HG03175 (cell line): ENCODE measurements at regions not wholly inside any gene's neighbourhood (a gene's known extent, or its start where the extent isn't known, plus 50 kb on each side); places are given as distances from the start of the nearest gene placed in this dataset.

ENCODE experiments used
- ATAC-seq: cut with Tn5 transposase; IDR thresholded peaks from one replicate; pipeline ENCODE4 v1.9.1; 2021; ENCODE audit warnings: mild to moderate bottlenecking, moderate library complexity; ENCODE audit not compliant: unreplicated experiment

DNA sequence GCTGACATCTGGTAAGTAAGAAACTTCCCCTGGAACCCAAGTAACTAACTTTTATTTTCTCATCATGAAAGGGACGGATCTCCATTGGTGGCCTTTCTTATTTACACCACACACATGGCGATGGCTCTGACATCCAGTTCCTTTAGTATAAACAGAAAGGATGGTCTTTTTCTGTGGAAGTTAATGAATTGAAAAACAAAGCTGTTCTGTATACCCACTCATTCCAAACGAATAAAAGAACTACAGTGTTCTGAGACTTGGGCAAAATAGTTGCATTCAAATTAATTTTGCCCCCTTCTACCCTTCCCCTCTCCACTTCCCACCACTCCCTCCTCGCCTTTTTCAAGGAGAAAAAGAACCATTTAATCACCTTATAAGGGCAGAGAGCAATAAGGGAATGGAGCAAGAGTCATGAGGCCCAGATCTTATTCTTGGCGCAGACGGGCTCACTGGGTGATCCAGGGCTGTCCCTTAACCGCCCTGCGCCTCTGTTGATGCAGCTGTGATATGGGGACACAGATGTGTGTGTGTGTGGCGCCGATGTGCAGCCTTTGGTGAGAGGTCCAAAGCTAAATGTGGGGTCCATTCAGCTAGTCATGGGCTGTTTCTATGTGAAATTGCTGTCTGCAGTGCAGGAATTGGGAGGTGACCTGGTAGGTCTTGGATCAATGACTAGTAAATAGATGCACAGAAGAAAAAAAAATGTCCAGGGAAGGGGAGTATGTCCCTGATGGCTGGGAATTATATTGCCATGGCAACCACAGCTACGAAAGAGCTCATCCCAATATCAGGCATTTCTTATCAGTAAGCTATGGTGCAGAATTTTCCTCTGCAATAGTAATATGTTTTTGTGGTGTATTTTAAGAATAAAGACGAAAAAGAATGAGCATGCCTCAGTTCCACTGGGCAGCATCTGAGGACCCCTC lies 141.5 kb upstream of the ERCC6L2 start:
- no peak for ATAC-seq

DNA sequence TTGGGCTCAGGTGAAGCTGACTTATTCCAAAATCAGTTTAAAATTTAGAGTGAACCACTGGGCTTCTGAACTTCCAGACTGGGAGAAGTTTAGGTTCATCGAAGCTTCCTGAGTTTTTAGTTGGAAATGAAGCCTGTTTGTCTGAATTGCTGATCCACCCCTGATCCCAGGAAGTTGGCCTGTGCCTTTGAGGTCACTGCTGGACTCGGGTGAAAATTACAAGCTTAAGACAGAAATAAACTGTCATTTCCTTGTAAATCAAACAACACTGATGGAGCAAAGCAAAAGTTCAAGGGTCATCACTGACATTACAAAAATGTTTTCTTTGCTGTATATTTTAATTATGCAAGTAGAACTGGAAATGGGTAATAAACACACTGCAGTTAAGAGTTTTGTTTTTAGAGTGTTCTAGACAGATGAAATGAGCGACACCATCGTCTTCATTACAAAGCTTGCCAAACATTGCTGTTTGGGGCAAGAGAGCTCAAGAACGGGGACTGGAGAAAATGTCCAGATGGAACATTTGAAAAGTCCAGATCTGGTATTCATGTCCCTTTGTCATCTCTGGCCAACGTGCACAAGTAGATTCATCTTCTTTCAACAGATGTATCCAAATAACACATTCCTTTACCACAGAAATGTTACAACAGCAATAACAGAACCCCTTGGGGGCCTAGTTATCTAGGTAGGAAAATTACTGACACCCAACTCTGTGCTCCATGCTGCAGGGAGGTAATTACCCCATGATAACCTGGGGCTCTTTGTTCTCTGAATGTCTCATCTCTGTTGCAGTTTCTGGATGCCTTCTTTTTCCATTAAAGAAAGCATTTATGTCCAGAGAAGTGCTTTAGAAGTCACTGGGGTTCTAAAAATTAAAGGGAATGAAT lies 142.4 kb upstream of the ERCC6L2 start:
- ATAC-seq, result no peak

DNA sequence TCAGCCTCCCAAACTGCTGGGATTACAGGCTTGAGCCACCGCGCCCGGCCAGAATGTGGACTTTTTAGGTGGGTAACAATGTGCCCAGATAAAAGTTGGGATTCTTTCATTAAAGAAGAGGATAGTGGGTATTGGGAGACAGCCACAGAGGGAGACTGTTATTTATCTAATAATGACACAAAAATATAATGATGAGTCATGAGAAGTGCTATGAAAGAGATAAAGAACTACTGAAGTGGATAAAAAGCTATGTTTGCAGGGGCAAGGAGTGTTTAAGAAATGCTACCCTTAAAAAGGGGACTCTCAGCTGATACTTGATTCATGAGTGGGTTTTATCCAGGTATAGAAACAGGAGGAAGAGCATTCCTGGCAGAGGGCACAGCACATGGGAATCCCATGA lies 143.6 kb upstream of the ERCC6L2 start:
- ATAC-seq, result no peak

DNA sequence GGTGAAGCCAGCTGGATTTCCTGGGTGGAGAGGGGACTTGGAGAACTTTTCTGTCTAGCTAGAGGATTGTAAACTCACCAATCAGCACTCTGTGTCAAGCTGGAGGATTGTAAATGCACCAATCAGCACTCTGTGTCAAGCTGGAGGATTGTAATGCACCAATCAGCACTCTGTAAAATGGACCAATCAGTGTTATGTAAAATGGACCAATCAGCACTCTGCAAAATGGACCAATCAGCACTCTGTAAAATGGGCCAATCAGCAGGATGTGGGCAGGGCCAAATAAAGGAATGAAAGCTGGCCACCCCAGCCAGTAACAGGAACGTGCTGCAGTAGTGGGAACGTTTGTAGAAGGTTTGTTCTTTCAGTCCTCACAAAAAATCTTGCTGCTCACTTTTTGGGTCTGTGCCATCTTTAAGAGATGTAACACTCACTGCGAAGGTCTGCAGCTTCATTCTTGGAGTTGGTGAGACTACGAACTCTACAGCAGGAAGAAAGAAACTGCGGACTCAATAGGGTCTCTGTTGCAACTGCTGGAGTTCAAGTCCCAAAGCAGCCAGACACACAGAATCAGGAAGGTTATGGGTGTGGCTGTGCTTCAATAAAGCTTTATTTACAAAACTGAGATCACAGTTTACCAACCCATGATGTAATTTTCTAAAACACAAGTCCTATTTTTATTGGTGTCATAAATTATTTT lies 145.7 kb upstream of the ERCC6L2 start:
- no peak for ATAC-seq

DNA sequence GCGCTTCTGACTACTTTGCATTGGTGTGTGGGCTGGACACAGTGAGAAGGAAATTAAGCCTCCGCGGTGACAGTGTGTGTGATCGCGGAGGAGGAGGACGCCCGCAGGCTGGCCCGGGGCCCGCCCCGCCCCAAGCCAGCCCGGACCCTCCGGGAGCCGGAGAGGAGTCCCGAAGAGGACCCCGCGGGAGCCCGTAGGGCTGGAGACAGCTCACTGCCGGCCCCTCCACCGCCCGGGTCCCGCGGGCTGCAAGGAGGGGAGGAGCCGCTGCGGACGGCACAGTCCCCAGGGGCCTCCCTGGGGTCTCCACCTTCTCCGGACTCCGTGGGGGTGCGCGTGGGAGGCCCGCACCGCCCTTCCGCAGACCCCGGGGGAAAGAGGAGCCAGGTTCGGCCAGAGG lies 146.4 kb upstream of the ERCC6L2 start:
- ATAC-seq, result no peak

DNA sequence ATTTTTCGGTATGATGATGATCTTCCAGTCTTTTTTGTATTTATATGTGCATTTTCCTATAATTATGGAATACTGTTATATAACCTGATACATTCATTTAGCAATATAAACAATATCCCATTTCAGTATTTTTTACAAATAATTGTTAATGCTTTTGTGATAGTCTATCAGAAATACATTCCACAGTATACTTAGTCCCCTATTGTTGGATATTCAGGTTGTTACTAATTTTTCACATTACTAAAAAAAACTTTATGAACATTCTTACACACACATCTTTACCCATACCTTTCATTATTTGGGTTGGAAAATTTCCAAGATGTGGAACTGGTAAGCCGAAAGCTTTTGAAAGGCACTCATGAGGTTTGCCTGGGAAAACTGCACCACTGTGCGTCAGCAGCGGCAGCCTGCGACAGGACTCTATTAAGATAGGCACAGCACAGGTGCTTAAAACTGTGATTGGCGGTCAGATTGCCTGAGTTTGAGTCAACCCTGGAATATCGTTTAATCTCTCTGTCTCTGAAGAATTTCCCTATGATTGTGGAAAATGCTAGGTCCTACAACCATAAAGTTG lies 147.5 kb upstream of the ERCC6L2 start:
- no peak for ATAC-seq

DNA sequence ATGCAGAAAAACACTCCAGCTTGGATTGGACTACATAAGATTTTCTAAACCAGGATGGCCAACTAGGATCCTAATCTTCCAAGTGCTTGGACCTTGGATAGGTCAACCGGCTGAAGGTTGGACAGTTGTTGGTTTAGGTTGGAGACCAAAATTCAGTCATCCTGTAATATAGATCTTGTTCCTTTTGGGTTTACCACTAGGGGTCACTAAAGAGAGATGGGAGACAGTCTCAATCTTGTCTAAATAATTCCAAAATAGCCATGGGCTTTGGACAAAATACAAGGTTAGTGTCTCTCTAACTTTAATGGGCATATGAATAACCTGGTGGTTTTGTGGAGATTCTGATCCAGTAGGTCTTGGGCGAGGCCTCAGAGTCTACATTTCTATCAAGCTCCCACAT lies 148.7 kb upstream of the ERCC6L2 start:
- no peak for ATAC-seq

DNA sequence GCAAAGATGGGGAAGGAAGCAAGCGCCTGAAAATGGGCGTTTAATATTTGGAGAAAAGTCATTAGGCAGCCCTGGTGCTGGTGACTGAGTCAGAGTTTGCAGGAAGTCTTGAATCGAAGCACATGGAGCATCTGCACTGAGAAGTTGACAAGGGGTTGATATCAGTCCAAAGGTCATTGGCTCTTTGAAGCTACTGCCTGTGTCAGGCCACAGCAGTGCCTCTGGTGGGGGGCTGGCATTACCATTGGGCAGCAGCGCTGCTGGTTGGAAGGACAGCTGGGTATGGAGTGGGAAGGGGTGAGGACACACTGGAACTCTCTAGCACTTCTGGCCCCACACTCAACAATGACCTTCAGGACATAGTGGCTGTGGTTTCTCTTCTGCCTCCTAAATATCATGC lies 150.4 kb upstream of the ERCC6L2 start:
- peak; percentile 22 for ATAC-seq

DNA sequence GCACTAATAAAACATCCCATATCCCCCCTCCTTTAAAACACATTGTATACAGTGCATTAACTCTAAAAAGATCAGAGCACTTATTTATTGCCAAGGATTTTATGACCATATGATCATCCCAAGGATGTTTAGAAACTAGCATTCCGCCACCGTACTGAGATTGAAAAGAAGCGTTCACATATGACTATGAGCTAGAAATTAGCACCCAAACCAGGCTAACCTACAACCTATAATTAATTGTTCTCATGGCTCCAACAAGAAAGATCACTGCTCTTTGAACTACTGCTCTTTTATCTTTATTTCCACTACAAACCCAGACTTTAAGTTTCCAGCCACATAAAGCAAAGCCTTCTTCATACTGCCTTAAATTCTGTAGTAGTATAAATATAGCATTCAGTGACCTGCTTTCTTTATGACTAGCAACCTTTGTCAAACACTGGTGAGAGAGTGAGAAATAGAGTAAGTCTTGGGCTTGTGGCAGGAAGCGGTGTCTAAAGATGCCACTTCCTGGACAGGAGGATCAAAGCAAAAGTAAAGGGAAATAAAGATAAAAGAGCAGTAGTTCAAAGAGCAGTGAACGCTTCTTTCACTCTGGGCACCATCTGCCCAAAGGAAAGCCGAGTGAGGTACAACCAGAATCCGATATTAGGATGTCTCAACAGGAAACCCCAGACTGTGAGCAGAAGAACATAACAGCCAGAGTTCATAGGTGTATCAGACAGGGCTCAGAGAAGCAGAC lies 151.1 kb upstream of the ERCC6L2 start:
- ATAC-seq, result peak; percentile 96

DNA sequence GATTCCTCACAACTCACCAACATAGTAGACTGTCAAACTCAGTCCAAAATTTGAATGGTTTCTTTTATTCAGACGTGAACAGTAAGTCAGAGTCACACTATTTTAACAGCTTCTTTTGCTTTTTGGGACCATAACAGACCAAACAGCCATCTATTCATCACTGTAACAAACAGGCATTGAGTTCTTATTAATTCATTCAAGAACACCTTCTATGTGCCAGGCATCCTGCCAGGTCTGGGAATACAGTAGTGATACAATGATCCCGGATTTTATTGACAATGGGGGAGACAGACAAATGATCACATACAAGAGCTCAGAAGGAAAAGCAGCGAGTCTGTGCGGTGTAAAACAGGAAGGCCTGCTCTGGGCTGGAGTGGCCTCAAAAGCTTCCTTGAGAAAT lies 153.3 kb upstream of the ERCC6L2 start:
- ATAC-seq, result no peak

DNA sequence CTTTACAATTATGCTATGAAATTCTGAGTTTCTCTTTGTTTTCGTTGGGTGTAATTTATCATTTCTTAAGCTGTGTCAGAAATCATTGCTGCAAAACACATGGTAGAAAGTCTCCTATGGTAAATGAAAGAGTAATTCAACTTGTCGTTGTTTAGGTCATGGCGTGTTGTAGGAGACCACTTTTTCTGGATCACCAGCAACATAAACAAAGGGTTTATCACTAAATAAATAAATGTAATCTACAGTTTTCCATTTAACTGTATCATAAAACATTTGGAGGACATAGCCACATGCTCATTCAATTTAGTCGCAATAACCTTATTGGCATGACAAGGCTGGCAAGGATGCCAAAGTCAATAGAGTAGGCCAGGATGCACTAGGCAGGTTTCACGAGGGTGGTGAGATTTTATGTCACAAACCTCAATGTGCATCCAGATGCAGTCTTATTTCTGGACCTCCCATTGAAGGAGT lies 154.4 kb upstream of the ERCC6L2 start:
- no peak for ATAC-seq

DNA sequence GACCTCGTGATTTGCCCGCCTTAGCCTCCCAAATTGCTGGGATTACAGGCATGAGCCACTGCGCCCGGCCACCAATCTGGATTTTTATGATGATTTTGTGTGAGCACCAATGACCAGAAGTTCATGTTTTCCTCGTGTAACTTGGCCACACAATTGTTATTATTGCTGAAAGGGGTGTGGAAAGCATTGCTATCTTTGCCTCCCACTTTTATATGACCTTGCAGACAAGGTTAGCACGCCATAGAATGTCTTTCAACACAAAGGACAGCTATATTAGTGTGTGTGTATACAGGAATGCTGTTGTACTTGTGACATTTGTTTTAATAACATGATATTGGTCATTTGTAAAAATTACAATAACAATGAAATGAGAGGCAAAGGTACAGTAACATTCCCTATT lies 155.0 kb upstream of the ERCC6L2 start:
- ATAC-seq, result no peak

DNA sequence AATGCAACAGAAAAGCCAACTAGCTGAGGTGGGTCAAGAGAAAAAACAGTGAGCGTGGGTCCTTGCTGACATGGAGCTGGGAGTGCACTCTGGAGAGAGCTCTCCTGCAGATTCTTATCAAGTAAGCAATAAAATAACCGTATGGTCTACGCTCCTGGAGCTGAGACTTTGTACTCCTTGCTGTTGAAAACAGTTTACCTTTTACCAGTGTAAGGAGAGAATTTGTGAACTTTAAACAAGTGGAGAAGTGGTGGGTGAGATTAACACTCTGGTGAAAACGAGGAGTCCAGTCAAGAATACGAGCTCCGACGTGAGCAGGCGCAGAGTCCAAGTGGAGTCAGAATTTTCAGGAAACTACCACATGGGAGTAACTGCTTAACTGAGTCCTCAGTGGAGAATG lies 156.1 kb upstream of the ERCC6L2 start:
- no peak for ATAC-seq

DNA sequence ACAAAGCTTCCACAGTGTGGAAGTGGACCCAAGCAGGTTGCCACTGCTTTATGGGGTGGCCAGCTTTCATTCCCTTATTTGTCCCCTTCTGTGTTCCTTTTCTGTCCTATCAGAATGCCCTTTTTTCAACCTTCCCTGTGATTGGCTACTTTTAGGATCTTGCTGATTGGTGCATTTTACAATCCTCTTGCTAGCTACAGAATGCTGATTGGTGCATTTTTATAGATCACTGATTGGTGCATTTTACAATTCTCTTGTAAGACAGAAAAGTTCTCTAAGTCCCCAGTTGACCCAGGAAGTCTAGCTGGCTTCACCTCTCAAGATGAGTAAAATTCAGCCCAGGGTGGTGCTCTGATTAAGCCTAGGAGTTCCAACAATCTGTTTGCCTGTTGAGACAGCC lies 157.2 kb upstream of the ERCC6L2 start:
- no peak for ATAC-seq

DNA sequence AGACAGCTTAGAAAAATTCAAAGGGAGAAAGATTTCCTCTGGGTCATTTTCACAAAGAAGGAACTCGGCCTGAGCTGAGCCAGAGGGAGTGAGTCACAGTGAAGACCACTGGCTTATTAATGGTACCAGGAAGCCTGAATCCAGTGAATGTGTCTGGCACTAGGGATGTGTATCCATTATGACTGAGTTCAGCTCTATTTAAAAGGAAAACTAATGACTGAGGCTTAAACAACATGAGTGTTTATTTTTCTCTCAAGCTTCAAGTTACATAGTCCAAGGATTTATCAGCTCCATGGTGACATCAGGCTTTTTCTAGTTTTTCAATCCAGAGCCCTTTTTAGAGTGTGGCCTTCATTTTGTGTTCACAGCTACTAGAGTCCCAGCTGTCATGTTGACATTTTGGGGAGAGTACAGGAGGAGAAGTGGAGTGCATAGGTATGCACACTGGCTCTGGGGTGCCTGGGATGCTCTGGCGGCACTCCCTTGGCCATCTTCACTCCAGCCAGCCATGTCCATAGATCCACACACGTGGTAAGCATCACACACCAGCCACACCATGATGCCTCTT lies 159.5 kb upstream of the ERCC6L2 start:
- no peak for ATAC-seq

DNA sequence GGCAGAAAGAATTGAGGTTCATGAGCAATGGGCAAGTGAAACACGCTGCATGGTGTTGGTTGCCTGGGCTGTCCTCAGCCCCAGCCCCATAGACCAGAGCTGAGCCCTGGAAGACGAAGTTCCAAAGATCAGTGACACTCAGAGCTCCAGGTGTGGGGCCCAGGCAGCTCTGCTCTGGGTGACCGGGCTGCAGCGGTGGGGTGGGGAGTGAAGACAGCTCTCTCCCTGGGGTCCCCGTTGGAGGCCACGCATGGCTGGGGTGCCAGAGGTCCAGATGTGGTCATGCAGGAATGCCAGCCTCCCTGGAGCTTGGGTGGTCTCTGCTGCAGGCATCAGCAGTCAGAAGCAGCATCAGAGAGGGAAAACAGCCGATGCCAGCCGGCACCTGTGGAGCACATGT lies 165.0 kb upstream of the ERCC6L2 start:
- ATAC-seq, result no peak

DNA sequence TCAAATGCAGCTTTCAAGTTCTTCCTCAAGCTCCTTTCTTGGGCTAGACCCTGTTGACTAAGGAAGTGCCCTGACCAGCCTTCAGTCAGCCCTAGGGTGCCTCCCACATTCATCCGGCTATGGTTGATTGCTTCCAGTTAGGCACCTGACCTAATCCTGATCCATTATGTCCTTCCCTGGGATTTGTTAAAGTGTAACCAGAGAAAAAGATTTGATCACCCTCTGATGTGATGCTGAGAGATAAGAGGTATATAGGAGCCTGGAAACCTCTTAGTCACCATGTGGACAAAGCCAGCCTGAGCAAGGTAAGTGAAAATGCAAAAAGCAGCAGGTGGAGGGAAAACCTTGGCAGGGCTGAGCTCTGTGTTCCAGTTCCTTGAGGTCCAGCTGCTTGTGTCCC lies 178.8 kb upstream of the ERCC6L2 start:
- no peak for ATAC-seq

DNA sequence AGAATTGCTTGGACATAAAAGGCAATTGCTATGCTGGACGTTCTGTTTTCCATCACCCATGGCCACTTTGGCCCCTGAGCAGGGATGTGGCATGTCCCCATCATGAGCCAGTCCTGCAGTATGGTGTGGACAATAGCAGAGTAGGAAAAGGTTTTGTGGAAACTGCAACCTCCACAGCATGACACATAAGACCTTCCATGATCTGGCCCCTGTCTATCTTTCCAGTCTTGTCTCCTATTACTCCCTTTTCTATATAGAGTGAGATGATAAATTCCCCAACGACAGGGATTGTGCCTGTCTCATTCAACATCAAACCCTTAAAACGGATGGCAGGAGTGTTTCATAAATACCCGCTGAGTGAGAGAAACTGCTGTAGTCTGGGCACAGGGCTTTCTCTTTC lies 174.7 kb upstream of the PTCH1 start:
- no peak for ATAC-seq

DNA sequence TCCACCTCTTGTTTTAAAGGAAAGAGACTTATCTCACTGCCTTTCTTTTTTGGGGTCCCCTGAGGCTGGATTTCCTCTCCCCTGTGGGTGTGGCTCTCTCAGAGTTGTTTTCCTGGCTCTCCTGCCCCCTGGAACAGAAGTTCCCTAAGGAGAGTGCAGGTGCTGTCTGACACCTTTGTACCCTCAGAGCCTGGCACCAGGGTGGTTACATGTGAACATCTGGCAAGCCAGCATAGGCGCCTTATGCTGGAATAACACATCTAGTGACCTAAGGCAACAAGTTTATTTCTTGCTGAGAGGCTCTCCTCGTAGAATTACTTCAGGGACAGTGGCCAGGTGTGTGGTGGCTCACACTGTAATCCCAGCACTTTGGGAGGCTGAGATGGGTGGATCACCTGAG lies 172.9 kb upstream of the PTCH1 start:
- no peak for ATAC-seq

DNA sequence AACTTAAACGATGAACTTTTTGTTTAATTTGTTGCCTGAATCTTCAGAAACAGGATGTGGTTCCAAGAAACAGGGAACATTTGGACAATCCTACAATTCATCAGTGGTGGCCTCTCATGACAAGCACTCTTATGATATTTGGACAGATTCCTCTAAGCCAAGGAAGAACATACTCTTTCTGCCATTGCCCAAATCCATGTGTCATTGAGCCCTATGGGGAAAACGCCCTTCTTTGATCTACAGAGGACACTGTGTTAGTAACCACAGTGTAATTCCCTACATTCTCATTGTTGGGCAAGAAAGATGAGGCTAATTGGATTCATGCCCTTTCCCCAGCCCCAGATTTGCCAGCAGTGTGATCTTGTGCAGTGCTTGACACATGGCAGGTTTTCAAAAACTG lies 167.7 kb upstream of the PTCH1 start:
- ATAC-seq, result no peak
